ENCODE measurements at regions not wholly inside any gene's neighbourhood (a gene's known extent, or its start where the extent isn't known, plus 50 kb on each side); places are given as distances from the start of the nearest gene placed in this dataset.

GRCh38 chr15:77874063-77874462 lies 203.4 kb downstream of the TBC1D2B start:
- TF ChIP-seq POLR2A (IDR thresholded peaks at IDR 0.05), result no peak
- TF ChIP-seq CTCF (IDR thresholded peaks at IDR 0.05), result no peak

All from esophagus squamous epithelium (tissue), 4 donors.